GM12865 (cell line): ENCODE measurements at regions not wholly inside any gene's neighbourhood (a gene's known extent, or its start where the extent isn't known, plus 50 kb on each side); places are given as distances from the start of the nearest gene placed in this dataset.

ENCODE experiments used
- DNase-seq: peaks from one replicate; pipeline ENCODE4 v3.0.0; 2010; ENCODE audit warnings: low read depth
- H3K4me3 ChIP-seq: 2 replicates; pipeline ENCODE4 v1.5.1; 2011; ENCODE audit warnings: mild to moderate bottlenecking, low read depth, low read length, control low read depth
- TF ChIP-seq, protein P1 (sequence below): IDR thresholded peaks from 2 replicates; pipeline ENCODE4 v1.5.1; 2011; ENCODE audit warnings: low read length, control low read depth, low read depth, inconsistent platforms; ENCODE audit not compliant: insufficient read depth; ENCODE audit errors: missing control alignments

DNA sequence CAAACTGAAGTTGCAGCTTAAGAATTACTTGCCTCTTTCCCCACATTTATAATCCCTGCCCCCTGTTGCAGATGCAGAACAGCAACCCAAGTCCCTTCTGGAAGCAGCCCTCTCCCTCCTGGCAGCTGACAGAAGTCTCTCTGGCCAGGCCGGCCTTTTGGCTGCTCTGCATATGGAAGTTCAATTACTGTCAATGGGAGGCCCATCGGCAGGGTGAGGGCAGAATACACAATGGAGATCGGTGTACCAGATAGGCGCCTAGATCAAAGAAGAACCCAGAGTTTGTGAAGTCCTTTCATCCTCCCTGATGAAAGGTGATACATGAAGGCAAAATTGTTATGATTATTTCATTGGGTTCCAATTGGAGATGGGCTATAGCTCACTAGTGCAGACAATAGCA is 327.9 kb upstream of the CTNNB1 start:
- no peak overlapping the region for H3K4me3 ChIP-seq
- TF ChIP-seq, protein P1, sequence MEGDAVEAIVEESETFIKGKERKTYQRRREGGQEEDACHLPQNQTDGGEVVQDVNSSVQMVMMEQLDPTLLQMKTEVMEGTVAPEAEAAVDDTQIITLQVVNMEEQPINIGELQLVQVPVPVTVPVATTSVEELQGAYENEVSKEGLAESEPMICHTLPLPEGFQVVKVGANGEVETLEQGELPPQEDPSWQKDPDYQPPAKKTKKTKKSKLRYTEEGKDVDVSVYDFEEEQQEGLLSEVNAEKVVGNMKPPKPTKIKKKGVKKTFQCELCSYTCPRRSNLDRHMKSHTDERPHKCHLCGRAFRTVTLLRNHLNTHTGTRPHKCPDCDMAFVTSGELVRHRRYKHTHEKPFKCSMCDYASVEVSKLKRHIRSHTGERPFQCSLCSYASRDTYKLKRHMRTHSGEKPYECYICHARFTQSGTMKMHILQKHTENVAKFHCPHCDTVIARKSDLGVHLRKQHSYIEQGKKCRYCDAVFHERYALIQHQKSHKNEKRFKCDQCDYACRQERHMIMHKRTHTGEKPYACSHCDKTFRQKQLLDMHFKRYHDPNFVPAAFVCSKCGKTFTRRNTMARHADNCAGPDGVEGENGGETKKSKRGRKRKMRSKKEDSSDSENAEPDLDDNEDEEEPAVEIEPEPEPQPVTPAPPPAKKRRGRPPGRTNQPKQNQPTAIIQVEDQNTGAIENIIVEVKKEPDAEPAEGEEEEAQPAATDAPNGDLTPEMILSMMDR = no peak
- DNase-seq = no peak

- no peak overlapping the region for H3K4me3 ChIP-seq
- DNase-seq = no peak
- TF ChIP-seq, protein P1 = no peak
Observed at GRCh38 chr3:40872258-40872920, 326.9 kb upstream of the CTNNB1 start.

- DNase-seq = no peak
- TF ChIP-seq, protein P1 = no peak
- H3K4me3 ChIP-seq = no peak overlapping the region
Observed at GRCh38 chr3:40873476-40873875, 325.8 kb upstream of the CTNNB1 start.

DNA sequence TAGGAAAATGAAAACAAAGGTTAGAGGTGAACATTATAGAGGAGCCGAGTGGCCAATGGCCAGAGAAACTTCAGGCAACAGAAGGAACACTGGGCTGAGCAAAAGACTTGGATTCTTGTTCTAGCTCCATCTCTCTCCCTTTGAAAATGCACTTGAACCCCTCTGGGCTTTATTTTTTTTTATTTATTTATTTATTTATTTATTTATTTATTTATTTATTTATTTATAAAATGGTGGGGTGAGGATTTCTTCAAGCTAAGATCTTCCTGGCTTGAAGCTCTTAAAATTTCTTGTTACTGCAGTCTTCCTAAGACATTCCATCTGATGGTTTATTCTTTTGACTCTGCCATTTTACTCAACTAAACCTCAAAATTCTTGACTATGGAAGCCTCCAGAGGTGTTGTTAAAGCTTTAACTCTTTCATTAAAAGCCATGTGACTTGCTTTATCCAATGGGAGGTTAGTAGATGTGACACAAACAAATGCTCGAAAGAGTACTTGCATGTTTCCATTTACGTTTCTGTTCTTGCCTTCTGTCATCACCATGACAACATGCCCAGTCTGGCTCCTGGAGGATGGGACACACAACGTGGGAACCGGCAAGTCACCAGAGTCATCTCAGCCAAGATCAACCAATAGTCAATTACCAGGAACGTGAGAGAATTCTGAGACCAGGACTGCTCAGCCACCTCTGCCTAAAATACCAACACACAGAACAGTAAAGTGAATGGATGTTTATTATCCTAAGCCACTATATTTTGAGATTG is 325.2 kb upstream of the CTNNB1 start:
- TF ChIP-seq, protein P1 = no peak
- H3K4me3 ChIP-seq = no peak overlapping the region
- no peak for DNase-seq

- no peak overlapping the region for H3K4me3 ChIP-seq
- no peak for DNase-seq
- TF ChIP-seq, protein P1 = no peak
Observed at GRCh38 chr3:40875581-40875980, 323.7 kb upstream of the CTNNB1 start.

DNA sequence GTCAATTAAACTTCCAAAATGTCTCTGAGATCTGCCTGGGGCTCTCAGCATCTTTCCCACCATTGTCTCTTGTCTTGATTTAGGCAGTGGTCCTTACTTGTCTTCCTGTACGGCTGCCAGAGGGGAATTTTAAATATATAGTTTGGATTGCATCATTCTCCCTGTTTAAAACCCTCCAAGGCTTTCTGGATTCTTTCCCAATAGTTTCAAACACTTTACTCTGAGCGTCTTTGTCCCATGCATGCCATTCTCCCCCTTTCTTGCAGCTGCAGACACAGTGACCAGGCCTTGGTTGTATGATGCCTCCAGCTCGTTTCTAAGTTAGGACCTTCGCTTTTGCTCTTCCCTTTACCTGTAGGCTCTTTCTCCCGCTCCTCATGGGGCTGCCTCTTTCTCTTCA is 323.3 kb upstream of the CTNNB1 start:
- H3K4me3 ChIP-seq = no peak overlapping the region
- TF ChIP-seq, protein P1 = no peak
- no peak for DNase-seq

DNA sequence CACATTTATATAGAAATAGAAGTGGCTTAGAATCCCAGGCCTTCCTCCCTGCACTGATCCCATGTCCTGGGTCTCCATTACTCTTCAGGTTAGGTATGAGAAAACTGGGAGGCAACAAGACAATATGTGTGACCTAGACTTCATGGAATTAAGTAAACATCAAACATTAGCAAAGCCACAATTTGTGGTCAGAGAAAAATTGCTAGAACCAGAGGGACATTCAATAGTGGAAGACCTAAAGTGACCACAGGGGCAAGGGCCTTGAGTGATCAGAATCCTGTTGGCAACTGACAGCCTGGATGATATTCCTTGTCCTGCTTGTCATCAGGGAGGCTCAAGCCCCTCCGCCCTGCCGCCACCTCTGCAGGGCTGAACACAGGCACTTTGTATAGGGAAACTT is 322.8 kb upstream of the CTNNB1 start:
- H3K4me3 ChIP-seq = no peak overlapping the region
- TF ChIP-seq, protein P1 = no peak
- no peak for DNase-seq
